GM06990 (cell line): ENCODE measurements at regions not wholly inside any gene's neighbourhood (a gene's known extent, or its start where the extent isn't known, plus 50 kb on each side); places are given as distances from the start of the nearest gene placed in this dataset.

ENCODE experiments used
- DNase-seq: peaks from one replicate; pipeline ENCODE4 v3.0.0-alpha.2; 2011; ENCODE audit not compliant: insufficient read length; ENCODE audit errors: extremely low read depth
- H3K27me3 ChIP-seq: replicated peaks from 2 replicates; pipeline ENCODE4 v1.6.0; 2011; ENCODE audit warnings: low read length; ENCODE audit not compliant: control insufficient read depth, insufficient read depth
- H3K36me3 ChIP-seq: 2 replicates; pipeline ENCODE4 v1.5.1; 2011; ENCODE audit warnings: low read length; ENCODE audit not compliant: control insufficient read depth, insufficient read depth
- H3K4me3 ChIP-seq: replicated peaks from 2 replicates; pipeline ENCODE4 v1.5.1; 2011; ENCODE audit warnings: low read depth, mild to moderate bottlenecking, control low read depth, low read length
- CTCF ChIP-seq: IDR thresholded peaks from 2 replicates; pipeline ENCODE4 v1.5.1; 2011; ENCODE audit warnings: low read length, control low read depth, mild to moderate bottlenecking, inconsistent platforms; ENCODE audit not compliant: insufficient read depth, poor library complexity, severe bottlenecking

GRCh38 chr15:58344213-58345070 lies 87.3 kb upstream of the LIPC start:
- Histone ChIP-seq H3K27me3 (no peaks in the 10 kb centered on the region), H3K4me3 (no peak overlapping the region), H3K36me3 (no peaks in the 10 kb centered on the region)
- DNase-seq = no peak
- no peak for TF ChIP-seq CTCF

GRCh38 chr15:58346361-58346760 lies 85.4 kb upstream of the LIPC start:
- no peaks in the 10 kb centered on the region for H3K27me3 ChIP-seq
- TF ChIP-seq CTCF = no peak
- no peak for DNase-seq
- no peaks in the 10 kb centered on the region for H3K36me3 ChIP-seq
- H3K4me3 ChIP-seq = no peak overlapping the region

GRCh38 chr15:58348095-58348812 lies 83.5 kb upstream of the LIPC start:
- Histone ChIP-seq H3K36me3 (no peaks in the 10 kb centered on the region), H3K4me3 (no peak overlapping the region), H3K27me3 (no peaks in the 10 kb centered on the region)
- no peak for TF ChIP-seq CTCF
- no peak for DNase-seq

GRCh38 chr15:58352026-58352929 lies 79.5 kb upstream of the LIPC start:
- no peaks in the 10 kb centered on the region for H3K36me3 ChIP-seq
- no peak for TF ChIP-seq CTCF

GRCh38 chr15:58355382-58355971 lies 76.3 kb upstream of the LIPC start:
- TF ChIP-seq CTCF = no peak
- Histone ChIP-seq H3K4me3 (no peak overlapping the region), H3K36me3 (no peaks in the 10 kb centered on the region), H3K27me3 (no peaks in the 10 kb centered on the region)
- DNase-seq = no peak

More at GRCh38 chr15:58352026-58352929, 79.5 kb upstream of the LIPC start:
- H3K27me3 ChIP-seq = no peaks in the 10 kb centered on the region
- no peak overlapping the region for H3K4me3 ChIP-seq
- DNase-seq = no peak
